ENCODE measurements at regions not wholly inside any gene's neighbourhood (a gene's known extent, or its start where the extent isn't known, plus 50 kb on each side); places are given as distances from the start of the nearest gene placed in this dataset.
"Not testable (repeated sequence)": the region's sequence is repeated elsewhere in the genome, so short reads cannot be mapped to it uniquely, and the experiment has no call there.

- no peak for DNase-seq
These were observed 157.5 kb downstream of the UNC5CL start for GRCh38 chr6:40881501-40881900.

GRCh38 chr6:40880906-40881305, 158.1 kb downstream of the UNC5CL start:
- DNase-seq: no peak

GRCh38 chr6:40879169-40879568, 159.9 kb downstream of the UNC5CL start:
- no peak for DNase-seq

- DNase-seq: no peak
These were observed 161.7 kb downstream of the UNC5CL start for GRCh38 chr6:40877362-40877761.

- DNase-seq: no peak
These were observed 162.7 kb downstream of the UNC5CL start for GRCh38 chr6:40876336-40876735.

- DNase-seq: no peak
These were observed 164.5 kb downstream of the UNC5CL start for GRCh38 chr6:40874495-40874894.

- DNase-seq: no peak
These were observed 167.6 kb downstream of the UNC5CL start for GRCh38 chr6:40871424-40871823.

- DNase-seq: not testable (repeated sequence)
These were observed 170.7 kb downstream of the UNC5CL start for GRCh38 chr6:40868089-40868865.

- not testable (repeated sequence) for DNase-seq
These were observed 171.5 kb downstream of the UNC5CL start for GRCh38 chr6:40867527-40867926.

GRCh38 chr6:40865259-40865658, 173.8 kb downstream of the UNC5CL start:
- DNase-seq: not testable (repeated sequence)

- no peak for DNase-seq
These were observed 178.6 kb downstream of the UNC5CL start for GRCh38 chr6:40860443-40860842.

GRCh38 chr6:40856271-40856670, 182.8 kb downstream of the UNC5CL start:
- DNase-seq: no peak

GRCh38 chr6:40855168-40855880, 183.7 kb downstream of the UNC5CL start:
- DNase-seq: no peak

GRCh38 chr6:40854592-40854991, 184.4 kb downstream of the UNC5CL start:
- DNase-seq: no peak

- DNase-seq: peak in 1 of 2 donors; percentile 1
These were observed 186.1 kb downstream of the UNC5CL start for GRCh38 chr6:40852779-40853373.

- no peak for DNase-seq
These were observed 189.5 kb downstream of the UNC5CL start for GRCh38 chr6:40849546-40849945.

- DNase-seq: no peak
These were observed 190.0 kb downstream of the UNC5CL start for GRCh38 chr6:40848868-40849514.

- no peak for DNase-seq
These were observed 191.0 kb downstream of the UNC5CL start for GRCh38 chr6:40848038-40848437.

GRCh38 chr6:40845553-40845952, 193.5 kb downstream of the UNC5CL start:
- peak in 1 of 2 donors; percentile 29 for DNase-seq

GRCh38 chr6:40844246-40844645, 194.8 kb downstream of the UNC5CL start:
- DNase-seq: no peak

- DNase-seq: no peak
These were observed 197.3 kb downstream of the UNC5CL start for GRCh38 chr6:40841721-40842120.

- DNase-seq: no peak
These were observed 206.3 kb downstream of the UNC5CL start for GRCh38 chr6:40832691-40833090.

- no peak for DNase-seq
These were observed 207.6 kb downstream of the UNC5CL start for GRCh38 chr6:40831381-40831780.
